GM23338 (cell line): ENCODE measurements at regions not wholly inside any gene's neighbourhood (a gene's known extent, or its start where the extent isn't known, plus 50 kb on each side); places are given as distances from the start of the nearest gene placed in this dataset.

Experiments used
- ATAC-seq: fragments of 200-7000 bp; cut with Tn5 transposase; 3 replicates; pipeline ENCODE4 v1.9.1; 2020
- DNase-seq: peaks from one replicate; pipeline ENCODE4 v3.0.0-alpha.2; 2015; ENCODE audit warnings: low spot score
- H2AFZ ChIP-seq: fragments of 200-600 bp; sonication (generic); 2 replicates; pipeline ENCODE4 v1.8.0; 2016; ENCODE audit warnings: antibody characterized with exemption, mild to moderate bottlenecking, moderate library complexity
- H3F3A ChIP-seq: fragments of 200-600 bp; sonication (generic); replicated peaks from 2 replicates; pipeline ENCODE4 v1.8.0; 2017; ENCODE audit warnings: antibody characterized with exemption, mixed run types, low read depth
- H3K27ac ChIP-seq: fragments of 200-600 bp; sonication (generic); 2 replicates; pipeline ENCODE4 v1.6.1; 2016; ENCODE audit warnings: low read depth
- H3K27me3 ChIP-seq: fragments of 200-600 bp; sonication (generic); 2 replicates; pipeline ENCODE4 v1.8.0; 2016; ENCODE audit warnings: mild to moderate bottlenecking, mixed run types, moderate library complexity; ENCODE audit not compliant: insufficient read depth
- H3K36me3 ChIP-seq: fragments of 200-600 bp; sonication (generic); 2 replicates; pipeline ENCODE4 v1.8.0; 2016; ENCODE audit warnings: mild to moderate bottlenecking; ENCODE audit not compliant: insufficient read depth
- H3K4me1 ChIP-seq: fragments of 200-600 bp; sonication (generic); 2 replicates; pipeline ENCODE4 v1.8.0; 2016; ENCODE audit warnings: mild to moderate bottlenecking, moderate library complexity; ENCODE audit not compliant: insufficient read depth
- H3K4me2 ChIP-seq: fragments of 200-600 bp; sonication (generic); 2 replicates; pipeline ENCODE4 v1.7.1; 2017; ENCODE audit warnings: mixed run types
- H3K4me3 ChIP-seq: fragments of 200-600 bp; sonication (generic); 2 replicates; pipeline ENCODE4 v1.6.1; 2016; ENCODE audit warnings: mixed run types
- H3K79me2 ChIP-seq: fragments of 200-600 bp; sonication (generic); replicated peaks from 2 replicates; pipeline ENCODE4 v1.8.0; 2017; ENCODE audit warnings: mild to moderate bottlenecking; ENCODE audit not compliant: insufficient read depth
- H3K9me2 ChIP-seq: fragments of 200-600 bp; sonication (generic); 2 replicates; pipeline ENCODE4 v1.8.0; 2017; ENCODE audit not compliant: insufficient read depth
- H4K20me1 ChIP-seq: fragments of 200-600 bp; sonication (generic); replicated peaks from 2 replicates; pipeline ENCODE4 v1.8.0; 2017; ENCODE audit warnings: mild to moderate bottlenecking; ENCODE audit not compliant: insufficient read depth
- H3K27ac Mint-ChIP-seq: 2 replicates; pipeline ENCODE4 v1.8.0; 2020; ENCODE audit warnings: inconsistent platforms, mild to moderate bottlenecking, moderate library complexity, mixed read lengths
- H3K27me3 Mint-ChIP-seq: 3 replicates; pipeline ENCODE4 v1.8.0; 2022; ENCODE audit warnings: low read depth, mild to moderate bottlenecking, moderate library complexity, mixed read lengths, inconsistent platforms; ENCODE audit not compliant: insufficient read depth, poor library complexity
- H3K36me3 Mint-ChIP-seq: 3 replicates; pipeline ENCODE4 v1.8.0; 2021; ENCODE audit warnings: low read depth, mild to moderate bottlenecking, inconsistent platforms, moderate library complexity, mixed read lengths
- H3K4me1 Mint-ChIP-seq: 3 replicates; pipeline ENCODE4 v1.8.0; 2020; ENCODE audit warnings: mild to moderate bottlenecking, inconsistent platforms, mixed read lengths
- H3K4me3 Mint-ChIP-seq: 3 replicates; pipeline ENCODE4 v1.8.0; 2021; ENCODE audit warnings: moderate library complexity, mild to moderate bottlenecking, inconsistent platforms, mixed read lengths
- H3K9me3 Mint-ChIP-seq: 3 replicates; pipeline ENCODE4 v1.8.0; 2020; ENCODE audit warnings: moderate library complexity, mild to moderate bottlenecking, inconsistent platforms, mixed read lengths
- CREB1 ChIP-seq: fragments of 250-450 bp; sonication (Bioruptor Pico); IDR thresholded peaks from 2 replicates; pipeline ENCODE4 v1.5.0; 2020; ENCODE audit warnings: low read depth, mild to moderate bottlenecking, moderate library complexity
- ETS1 ChIP-seq: IDR thresholded peaks from 2 replicates; pipeline ENCODE4 v1.6.1; 2016; ENCODE audit warnings: antibody characterized with exemption
- EZH2 ChIP-seq: fragments of 200-600 bp; sonication (generic); IDR thresholded peaks from one replicate; pipeline ENCODE4 v1.8.0; 2017; ENCODE audit warnings: antibody characterized with exemption, mild to moderate bottlenecking, low read depth; ENCODE audit not compliant: unreplicated experiment
- EZH2phosphoT487 ChIP-seq: fragments of 200-600 bp; sonication (generic); IDR thresholded peaks from one replicate; pipeline ENCODE4 v1.8.1; 2018; ENCODE audit warnings: antibody characterized with exemption; ENCODE audit not compliant: unreplicated experiment
- NANOG ChIP-seq: IDR thresholded peaks from 2 replicates; pipeline ENCODE4 v1.6.1; 2016; ENCODE audit warnings: antibody characterized with exemption, borderline replicate concordance
- POLR2AphosphoS5 ChIP-seq: IDR thresholded peaks from 2 replicates; pipeline ENCODE4 v1.6.1; 2016; ENCODE audit warnings: antibody characterized with exemption, low read depth
- STAT1 ChIP-seq: IDR thresholded peaks from one replicate; pipeline ENCODE4 v1.6.1; 2016; ENCODE audit warnings: antibody characterized with exemption; ENCODE audit not compliant: unreplicated experiment
- ZNF114 ChIP-seq: fragments of 250-450 bp; sonication (Bioruptor Pico); IDR thresholded peaks from 2 replicates; pipeline ENCODE4 v1.5.0; 2020; ENCODE audit warnings: mild to moderate bottlenecking, moderate library complexity
- ZNF331 ChIP-seq: fragments of 250-450 bp; sonication (Bioruptor Pico); IDR thresholded peaks from 2 replicates; pipeline ENCODE4 v1.5.0; 2020; ENCODE audit warnings: low read depth, mild to moderate bottlenecking, moderate library complexity
- TF ChIP-seq, protein P1 (sequence below), 2 experiments: fragments of 200-600 bp in 1 of 2; sonication (generic) in 1 of 2; conservative IDR thresholded peaks; 2 replicates each; pipeline versions ENCODE4 v1.5.1 to v1.6.1; 2016 to 2017; ENCODE audit warnings: antibody characterized with exemption in 2 of 2, low read depth in 2 of 2, mild to moderate bottlenecking in 2 of 2, moderate library complexity in 1 of 2
- TF ChIP-seq, protein P2 (sequence below): IDR thresholded peaks from one replicate; pipeline ENCODE4 v1.6.1; 2018; ENCODE audit warnings: antibody characterized with exemption; ENCODE audit not compliant: unreplicated experiment

GRCh38 chr2:66695226-66695735 is 260.4 kb downstream of the MEIS1 start (continued):
- TF ChIP-seq, protein P1, sequence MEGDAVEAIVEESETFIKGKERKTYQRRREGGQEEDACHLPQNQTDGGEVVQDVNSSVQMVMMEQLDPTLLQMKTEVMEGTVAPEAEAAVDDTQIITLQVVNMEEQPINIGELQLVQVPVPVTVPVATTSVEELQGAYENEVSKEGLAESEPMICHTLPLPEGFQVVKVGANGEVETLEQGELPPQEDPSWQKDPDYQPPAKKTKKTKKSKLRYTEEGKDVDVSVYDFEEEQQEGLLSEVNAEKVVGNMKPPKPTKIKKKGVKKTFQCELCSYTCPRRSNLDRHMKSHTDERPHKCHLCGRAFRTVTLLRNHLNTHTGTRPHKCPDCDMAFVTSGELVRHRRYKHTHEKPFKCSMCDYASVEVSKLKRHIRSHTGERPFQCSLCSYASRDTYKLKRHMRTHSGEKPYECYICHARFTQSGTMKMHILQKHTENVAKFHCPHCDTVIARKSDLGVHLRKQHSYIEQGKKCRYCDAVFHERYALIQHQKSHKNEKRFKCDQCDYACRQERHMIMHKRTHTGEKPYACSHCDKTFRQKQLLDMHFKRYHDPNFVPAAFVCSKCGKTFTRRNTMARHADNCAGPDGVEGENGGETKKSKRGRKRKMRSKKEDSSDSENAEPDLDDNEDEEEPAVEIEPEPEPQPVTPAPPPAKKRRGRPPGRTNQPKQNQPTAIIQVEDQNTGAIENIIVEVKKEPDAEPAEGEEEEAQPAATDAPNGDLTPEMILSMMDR (conservative IDR thresholded peaks at IDR 0.05; ENCODE audit: low read depth in 2 of 2), result no peak
- TF ChIP-seq POLR2AphosphoS5, result no peak
- no peak for TF ChIP-seq ZNF331
- TF ChIP-seq ZNF114 (CRISPR knock-in tag), result no peak
- TF ChIP-seq CREB1 (CRISPR knock-in tag), result no peak

- no peak for ATAC-seq
- peaks cover 77% of the 10 kb centered on the region for H3K4me1 ChIP-seq
- Mint-ChIP-seq H3K9me3 (no peaks in the 10 kb centered on the region), H3K36me3 (no peaks in the 10 kb centered on the region), H3K27ac (no peak overlapping the region), H3K4me1 (peaks cover 73% of the 10 kb centered on the region), H3K27me3 (peaks cover 6% of the 10 kb centered on the region), H3K4me3 (no peak overlapping the region)
- H3F3A ChIP-seq, result no peaks in the 10 kb centered on the region
- no peak overlapping the region for H2AFZ ChIP-seq
- no peaks in the 10 kb centered on the region for H3K36me3 ChIP-seq
- H3K27ac ChIP-seq, result no peak overlapping the region
- H3K4me3 ChIP-seq, result no peak overlapping the region
- H4K20me1 ChIP-seq, result no peaks in the 10 kb centered on the region
- H3K79me2 ChIP-seq, result no peaks in the 10 kb centered on the region
- no peaks in the 10 kb centered on the region for H3K9me2 ChIP-seq
- no peak overlapping the region for H3K4me2 ChIP-seq
- H3K27me3 ChIP-seq, result no peaks in the 10 kb centered on the region
- DNase-seq, result no peak
- no peak for TF ChIP-seq EZH2phosphoT487
- TF ChIP-seq EZH2, result no peak
- TF ChIP-seq NANOG, result no peak
- TF ChIP-seq, protein P1 (conservative IDR thresholded peaks at IDR 0.05; ENCODE audit: low read depth in 2 of 2), result no peak
- TF ChIP-seq POLR2AphosphoS5, result no peak
- TF ChIP-seq, protein P2, sequence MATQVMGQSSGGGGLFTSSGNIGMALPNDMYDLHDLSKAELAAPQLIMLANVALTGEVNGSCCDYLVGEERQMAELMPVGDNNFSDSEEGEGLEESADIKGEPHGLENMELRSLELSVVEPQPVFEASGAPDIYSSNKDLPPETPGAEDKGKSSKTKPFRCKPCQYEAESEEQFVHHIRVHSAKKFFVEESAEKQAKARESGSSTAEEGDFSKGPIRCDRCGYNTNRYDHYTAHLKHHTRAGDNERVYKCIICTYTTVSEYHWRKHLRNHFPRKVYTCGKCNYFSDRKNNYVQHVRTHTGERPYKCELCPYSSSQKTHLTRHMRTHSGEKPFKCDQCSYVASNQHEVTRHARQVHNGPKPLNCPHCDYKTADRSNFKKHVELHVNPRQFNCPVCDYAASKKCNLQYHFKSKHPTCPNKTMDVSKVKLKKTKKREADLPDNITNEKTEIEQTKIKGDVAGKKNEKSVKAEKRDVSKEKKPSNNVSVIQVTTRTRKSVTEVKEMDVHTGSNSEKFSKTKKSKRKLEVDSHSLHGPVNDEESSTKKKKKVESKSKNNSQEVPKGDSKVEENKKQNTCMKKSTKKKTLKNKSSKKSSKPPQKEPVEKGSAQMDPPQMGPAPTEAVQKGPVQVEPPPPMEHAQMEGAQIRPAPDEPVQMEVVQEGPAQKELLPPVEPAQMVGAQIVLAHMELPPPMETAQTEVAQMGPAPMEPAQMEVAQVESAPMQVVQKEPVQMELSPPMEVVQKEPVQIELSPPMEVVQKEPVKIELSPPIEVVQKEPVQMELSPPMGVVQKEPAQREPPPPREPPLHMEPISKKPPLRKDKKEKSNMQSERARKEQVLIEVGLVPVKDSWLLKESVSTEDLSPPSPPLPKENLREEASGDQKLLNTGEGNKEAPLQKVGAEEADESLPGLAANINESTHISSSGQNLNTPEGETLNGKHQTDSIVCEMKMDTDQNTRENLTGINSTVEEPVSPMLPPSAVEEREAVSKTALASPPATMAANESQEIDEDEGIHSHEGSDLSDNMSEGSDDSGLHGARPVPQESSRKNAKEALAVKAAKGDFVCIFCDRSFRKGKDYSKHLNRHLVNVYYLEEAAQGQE, result no peak
- TF ChIP-seq STAT1, result no peak
- TF ChIP-seq ETS1, result no peak
- TF ChIP-seq ZNF331, result no peak
Measured at GRCh38 chr2:66696374-66696773, 261.4 kb downstream of the MEIS1 start.
